ENCODE measurements at regions not wholly inside any gene's neighbourhood (a gene's known extent, or its start where the extent isn't known, plus 50 kb on each side); places are given as distances from the start of the nearest gene placed in this dataset.

DNA sequence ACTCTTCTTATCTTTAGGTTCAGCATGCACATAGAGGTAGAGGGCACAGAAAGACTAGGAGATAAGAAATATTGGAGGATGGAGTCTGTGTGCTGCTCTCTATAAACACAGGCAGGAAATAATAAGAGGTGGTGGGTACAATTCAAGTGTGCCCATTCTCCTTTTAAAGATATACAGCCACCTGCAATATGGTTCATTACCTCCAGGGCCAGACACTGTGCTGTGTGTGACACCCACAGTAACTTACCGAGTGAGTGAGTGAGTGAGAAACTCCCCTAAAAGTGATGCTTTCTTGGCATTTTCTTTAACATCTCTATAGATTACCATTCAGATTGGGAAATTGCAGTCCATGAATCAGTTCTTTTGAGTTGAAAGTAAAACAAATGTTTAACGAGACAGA lies 311.8 kb upstream of the KCNN2 start:
- TF ChIP-seq POLR2A (IDR thresholded peaks at IDR 0.05), result no peak
- TF ChIP-seq, protein P1, sequence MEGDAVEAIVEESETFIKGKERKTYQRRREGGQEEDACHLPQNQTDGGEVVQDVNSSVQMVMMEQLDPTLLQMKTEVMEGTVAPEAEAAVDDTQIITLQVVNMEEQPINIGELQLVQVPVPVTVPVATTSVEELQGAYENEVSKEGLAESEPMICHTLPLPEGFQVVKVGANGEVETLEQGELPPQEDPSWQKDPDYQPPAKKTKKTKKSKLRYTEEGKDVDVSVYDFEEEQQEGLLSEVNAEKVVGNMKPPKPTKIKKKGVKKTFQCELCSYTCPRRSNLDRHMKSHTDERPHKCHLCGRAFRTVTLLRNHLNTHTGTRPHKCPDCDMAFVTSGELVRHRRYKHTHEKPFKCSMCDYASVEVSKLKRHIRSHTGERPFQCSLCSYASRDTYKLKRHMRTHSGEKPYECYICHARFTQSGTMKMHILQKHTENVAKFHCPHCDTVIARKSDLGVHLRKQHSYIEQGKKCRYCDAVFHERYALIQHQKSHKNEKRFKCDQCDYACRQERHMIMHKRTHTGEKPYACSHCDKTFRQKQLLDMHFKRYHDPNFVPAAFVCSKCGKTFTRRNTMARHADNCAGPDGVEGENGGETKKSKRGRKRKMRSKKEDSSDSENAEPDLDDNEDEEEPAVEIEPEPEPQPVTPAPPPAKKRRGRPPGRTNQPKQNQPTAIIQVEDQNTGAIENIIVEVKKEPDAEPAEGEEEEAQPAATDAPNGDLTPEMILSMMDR (IDR thresholded peaks at IDR 0.05 in 4 of 5, conservative IDR thresholded peaks at IDR 0.05 in 1 of 5), result no peak
